ENCODE measurements at regions not wholly inside any gene's neighbourhood (a gene's known extent, or its start where the extent isn't known, plus 50 kb on each side); places are given as distances from the start of the nearest gene placed in this dataset.

DNA sequence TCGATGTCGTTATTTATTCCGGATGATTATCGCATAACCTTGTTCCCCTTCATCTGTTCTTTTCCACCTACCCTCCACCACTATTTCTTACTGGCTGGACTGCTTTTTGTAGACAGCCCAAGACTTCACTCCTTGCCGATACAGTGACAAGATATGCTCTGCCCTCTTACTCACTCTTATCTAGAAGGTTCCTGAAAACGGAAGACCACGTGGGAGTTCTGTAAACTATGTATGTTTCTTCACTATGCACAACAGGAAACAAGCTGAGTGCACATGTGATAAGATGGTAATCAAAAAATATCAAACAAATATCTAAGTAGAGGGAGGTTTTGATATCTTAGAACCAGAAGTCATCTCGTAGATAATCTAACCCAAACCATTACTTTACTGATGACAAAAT is 122.9 kb upstream of the ARHGAP20 start:
- TF ChIP-seq, protein P1, sequence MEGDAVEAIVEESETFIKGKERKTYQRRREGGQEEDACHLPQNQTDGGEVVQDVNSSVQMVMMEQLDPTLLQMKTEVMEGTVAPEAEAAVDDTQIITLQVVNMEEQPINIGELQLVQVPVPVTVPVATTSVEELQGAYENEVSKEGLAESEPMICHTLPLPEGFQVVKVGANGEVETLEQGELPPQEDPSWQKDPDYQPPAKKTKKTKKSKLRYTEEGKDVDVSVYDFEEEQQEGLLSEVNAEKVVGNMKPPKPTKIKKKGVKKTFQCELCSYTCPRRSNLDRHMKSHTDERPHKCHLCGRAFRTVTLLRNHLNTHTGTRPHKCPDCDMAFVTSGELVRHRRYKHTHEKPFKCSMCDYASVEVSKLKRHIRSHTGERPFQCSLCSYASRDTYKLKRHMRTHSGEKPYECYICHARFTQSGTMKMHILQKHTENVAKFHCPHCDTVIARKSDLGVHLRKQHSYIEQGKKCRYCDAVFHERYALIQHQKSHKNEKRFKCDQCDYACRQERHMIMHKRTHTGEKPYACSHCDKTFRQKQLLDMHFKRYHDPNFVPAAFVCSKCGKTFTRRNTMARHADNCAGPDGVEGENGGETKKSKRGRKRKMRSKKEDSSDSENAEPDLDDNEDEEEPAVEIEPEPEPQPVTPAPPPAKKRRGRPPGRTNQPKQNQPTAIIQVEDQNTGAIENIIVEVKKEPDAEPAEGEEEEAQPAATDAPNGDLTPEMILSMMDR (IDR thresholded peaks at IDR 0.05; ENCODE audit: borderline replicate concordance, control extremely low read depth, extremely low read depth, insufficient read depth, missing control alignments): no peak
- DNase-seq (ENCODE audit: low spot score): no peak
- in situ Hi-C loops (cut with MboI; ENCODE audit: low sequenced_read_pairs, unreplicated experiment): no loop called here

DNA sequence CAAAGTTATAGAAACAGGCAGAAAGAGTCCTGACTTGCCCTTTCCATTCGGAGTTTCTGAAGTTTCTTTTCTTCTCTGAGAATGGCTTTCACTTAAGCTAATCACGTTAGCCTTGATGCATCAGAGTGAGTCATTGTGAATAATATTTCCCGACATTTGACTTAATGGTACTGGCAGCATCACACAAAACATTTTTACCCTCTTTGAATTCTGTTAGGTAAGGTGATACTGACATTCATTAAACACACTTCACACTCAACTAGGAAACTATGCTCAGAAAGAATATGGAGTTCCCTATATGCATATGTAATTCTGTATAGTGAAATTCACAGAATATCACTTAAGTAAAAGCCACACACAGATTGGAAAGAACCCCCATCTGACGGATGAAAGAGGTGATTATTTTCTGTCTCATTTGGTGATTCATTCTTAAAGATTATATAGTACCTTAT is 120.8 kb upstream of the ARHGAP20 start:
- TF ChIP-seq, protein P1 (IDR thresholded peaks at IDR 0.05; ENCODE audit: borderline replicate concordance, control extremely low read depth, extremely low read depth, insufficient read depth, missing control alignments): no peak
- no peak for DNase-seq (ENCODE audit: low spot score)
- in situ Hi-C loops (cut with MboI; ENCODE audit: low sequenced_read_pairs, unreplicated experiment): no loop called here

DNA sequence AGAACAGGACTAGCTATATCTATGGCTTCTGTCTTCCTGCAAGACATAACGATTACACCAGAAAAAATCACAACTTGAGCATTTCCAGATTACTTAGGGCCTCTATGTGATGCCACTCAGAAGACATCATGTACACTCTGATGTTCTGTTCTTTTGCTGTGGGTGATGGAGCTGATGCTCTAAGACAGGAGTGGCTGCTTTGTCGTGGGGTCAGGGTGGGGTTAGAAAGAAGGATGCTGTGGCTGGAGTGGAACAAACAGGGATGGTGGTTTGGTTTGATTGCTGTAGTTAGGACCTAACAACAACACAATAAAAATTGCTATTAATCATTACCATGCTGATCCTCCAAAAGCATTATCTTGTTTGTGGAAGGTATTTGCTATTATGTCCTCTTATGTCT is 120.3 kb upstream of the ARHGAP20 start:
- no peak for DNase-seq (ENCODE audit: low spot score)
- TF ChIP-seq, protein P1 (IDR thresholded peaks at IDR 0.05; ENCODE audit: borderline replicate concordance, control extremely low read depth, extremely low read depth, insufficient read depth, missing control alignments): no peak
- in situ Hi-C loops (cut with MboI; ENCODE audit: low sequenced_read_pairs, unreplicated experiment): no loop called here

DNA sequence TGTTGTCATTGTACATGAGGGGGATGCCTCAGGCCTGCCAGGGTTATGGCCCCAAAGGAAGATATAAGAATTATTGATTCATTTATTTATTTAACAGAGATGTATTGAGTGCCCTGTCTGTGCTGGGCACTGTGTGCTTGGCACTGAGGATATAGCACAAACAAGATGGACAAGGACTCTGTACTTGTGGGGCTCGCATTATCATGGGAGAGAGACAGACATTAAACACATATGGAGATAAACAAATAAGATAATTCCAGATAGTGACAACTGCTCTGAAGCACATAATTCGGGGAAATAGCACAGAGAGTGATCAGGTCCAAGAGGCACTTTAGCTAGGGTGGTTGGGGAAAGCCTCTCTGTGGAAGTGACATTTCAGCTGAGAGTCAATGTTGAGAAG is 119.8 kb upstream of the ARHGAP20 start:
- in situ Hi-C loops (cut with MboI; ENCODE audit: low sequenced_read_pairs, unreplicated experiment): no loop called here
- no peak for DNase-seq (ENCODE audit: low spot score)
- TF ChIP-seq, protein P1 (IDR thresholded peaks at IDR 0.05; ENCODE audit: borderline replicate concordance, control extremely low read depth, extremely low read depth, insufficient read depth, missing control alignments): no peak

DNA sequence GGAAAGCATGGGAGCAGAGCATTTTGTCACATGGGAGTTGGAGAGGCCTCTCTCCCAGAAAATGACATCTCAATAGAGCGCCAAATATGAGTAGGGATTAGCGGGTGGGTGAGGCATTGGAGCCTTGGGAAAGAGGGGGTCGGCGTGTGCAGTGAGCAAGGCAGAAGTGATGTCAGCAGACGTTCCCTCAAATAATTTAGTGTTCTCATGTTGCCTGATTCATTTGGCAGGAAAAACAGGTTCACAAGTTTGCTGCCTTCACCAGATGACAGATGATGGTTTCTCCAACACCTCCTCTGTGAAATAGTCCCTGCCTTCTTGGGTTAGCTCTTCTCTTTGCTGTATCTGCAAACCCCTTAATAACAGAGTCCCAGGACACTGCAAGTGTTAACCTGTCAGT is 118.5 kb upstream of the ARHGAP20 start:
- in situ Hi-C loops (cut with MboI; ENCODE audit: low sequenced_read_pairs, unreplicated experiment): no loop called here
- TF ChIP-seq, protein P1 (IDR thresholded peaks at IDR 0.05; ENCODE audit: borderline replicate concordance, control extremely low read depth, extremely low read depth, insufficient read depth, missing control alignments): no peak

DNA sequence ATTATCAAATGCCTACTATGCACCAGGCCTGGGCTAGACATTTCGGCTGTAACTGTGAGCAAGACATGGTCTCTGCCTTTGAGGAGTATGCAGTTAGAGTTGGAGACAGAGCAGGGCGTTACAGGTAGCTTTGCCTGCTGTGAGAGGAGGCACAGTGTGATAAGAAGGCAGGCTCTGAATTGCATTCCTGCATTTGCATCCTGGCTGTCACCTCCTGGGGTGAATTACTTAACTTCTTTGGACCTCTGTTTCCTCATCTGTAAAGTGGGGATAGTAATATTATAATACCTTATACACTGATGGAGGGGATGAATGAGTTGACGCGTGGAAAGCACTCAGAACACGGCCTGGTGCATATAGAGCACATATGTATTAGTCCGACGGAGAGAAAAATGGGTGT is 118.1 kb upstream of the ARHGAP20 start:
- DNase-seq (ENCODE audit: low spot score): no peak
- TF ChIP-seq, protein P1 (IDR thresholded peaks at IDR 0.05; ENCODE audit: borderline replicate concordance, control extremely low read depth, extremely low read depth, insufficient read depth, missing control alignments): no peak
- in situ Hi-C loops (cut with MboI; ENCODE audit: low sequenced_read_pairs, unreplicated experiment): no loop called here

More for the DNA sequence above, 118.5 kb upstream of the ARHGAP20 start:
- DNase-seq (ENCODE audit: low spot score): no peak

DNA sequence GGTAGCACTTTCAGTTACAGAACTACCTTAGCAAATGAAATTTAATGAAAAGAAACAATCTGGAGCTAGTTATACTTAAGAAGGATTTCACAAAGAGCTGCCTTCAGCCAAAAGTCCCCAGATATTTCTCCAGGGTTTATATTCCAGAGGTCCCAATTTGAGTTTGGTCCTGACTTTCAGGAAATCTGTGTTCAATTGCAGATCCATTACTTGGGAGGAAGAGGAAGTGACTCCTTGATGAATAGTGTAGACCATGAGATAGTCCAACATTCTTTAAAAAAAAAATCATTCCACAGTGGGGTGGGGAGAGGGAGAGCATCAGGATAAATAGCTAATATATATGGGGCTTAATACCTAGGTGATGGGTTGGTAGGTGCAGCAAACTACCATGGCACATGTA is 117.6 kb upstream of the ARHGAP20 start:
- no peak for DNase-seq (ENCODE audit: low spot score)
- in situ Hi-C loops (cut with MboI; ENCODE audit: low sequenced_read_pairs, unreplicated experiment): no loop called here
- TF ChIP-seq, protein P1 (IDR thresholded peaks at IDR 0.05; ENCODE audit: borderline replicate concordance, control extremely low read depth, extremely low read depth, insufficient read depth, missing control alignments): no peak
